ENCODE measurements at regions not wholly inside any gene's neighbourhood (a gene's known extent, or its start where the extent isn't known, plus 50 kb on each side); places are given as distances from the start of the nearest gene placed in this dataset.

DNA sequence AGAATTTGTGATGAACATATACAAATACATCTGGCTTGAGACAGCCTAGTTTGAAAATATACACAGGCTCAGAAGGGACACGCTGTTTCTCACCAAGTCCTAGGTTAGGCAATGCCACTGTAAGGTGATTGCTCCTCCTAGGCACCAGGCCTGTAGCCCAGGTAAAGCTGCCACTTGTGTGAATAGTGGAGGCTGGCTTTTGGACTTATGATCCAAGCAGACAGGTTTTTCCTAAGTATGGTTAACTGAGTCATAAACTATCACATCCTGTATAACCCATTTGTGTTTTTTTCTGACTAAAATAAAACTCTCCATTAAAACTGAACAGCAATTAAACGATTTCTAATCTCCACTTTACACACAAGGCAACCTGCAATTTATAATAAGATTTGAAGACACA, 81.0 kb downstream of the SEMA4F start:
- in situ Hi-C loops (cut with HindIII; ENCODE audit: low pct_unique_long_range_greater_than_20kb, low sequenced_read_pairs), result no loop called here
- DNase-seq (ENCODE audit: low read depth, low spot score), result no peak

DNA sequence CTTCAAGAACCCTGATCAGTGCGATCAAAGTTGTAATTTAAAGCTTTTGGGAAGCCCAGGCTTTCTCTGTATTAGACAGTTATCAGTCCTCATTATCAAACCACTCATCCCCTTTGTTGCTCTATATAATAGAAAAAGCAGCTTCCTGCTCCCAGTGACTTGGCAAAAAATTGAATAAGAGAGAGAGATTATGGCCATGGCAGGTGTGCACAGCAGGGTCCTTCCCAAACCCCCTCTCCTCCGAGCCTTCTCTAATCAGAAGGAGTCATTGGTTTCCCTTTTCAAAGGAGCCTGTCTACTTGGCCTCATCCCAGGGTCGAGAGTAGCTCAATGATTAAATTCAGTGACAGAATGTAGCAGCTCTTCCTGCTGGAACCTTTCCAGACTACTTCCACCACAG, 81.5 kb downstream of the SEMA4F start:
- DNase-seq (ENCODE audit: low read depth, low spot score), result no peak
- in situ Hi-C loops (cut with HindIII; ENCODE audit: low pct_unique_long_range_greater_than_20kb, low sequenced_read_pairs), result no loop called here

DNA sequence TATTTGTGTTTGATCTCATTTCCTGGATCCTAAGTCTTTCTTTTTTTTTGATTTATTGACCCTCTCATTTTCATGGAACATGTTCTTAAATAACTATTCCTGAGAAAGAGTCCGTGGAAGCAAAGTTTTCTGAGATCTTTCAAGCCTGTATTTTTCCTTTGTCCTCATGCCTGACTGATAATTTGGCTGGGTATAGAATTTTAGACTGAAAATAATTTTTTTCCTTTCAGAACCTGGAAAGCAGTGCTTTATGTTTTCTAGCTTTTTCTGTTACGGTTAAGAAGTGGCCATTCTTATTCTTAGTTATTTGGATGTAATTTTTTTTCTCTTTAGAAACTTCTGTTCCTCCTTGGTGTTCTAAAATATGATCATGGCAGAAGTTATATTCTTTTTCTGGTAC, 82.5 kb downstream of the SEMA4F start:
- DNase-seq (ENCODE audit: low read depth, low spot score), result no peak
- in situ Hi-C loops (cut with HindIII; ENCODE audit: low pct_unique_long_range_greater_than_20kb, low sequenced_read_pairs), result no loop called here

DNA sequence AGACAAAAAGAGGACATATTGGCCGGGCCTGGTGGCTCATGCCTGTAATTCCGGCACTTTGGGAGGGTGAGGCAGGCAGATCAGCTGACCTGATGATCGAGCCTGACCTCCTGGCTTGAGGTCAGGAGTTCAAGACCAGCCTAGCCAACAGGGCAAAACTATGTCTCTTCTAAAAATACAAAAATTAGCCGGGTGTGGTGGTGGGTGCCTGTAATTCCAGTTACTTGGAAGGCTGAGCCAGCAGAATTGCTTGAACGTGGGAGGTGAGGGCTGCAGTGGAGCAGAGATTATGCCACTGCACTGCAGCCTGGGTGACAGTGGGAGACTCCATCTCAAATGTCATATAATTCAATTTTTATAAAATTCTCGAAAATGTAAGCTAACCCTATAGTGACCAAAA, 84.5 kb downstream of the SEMA4F start:
- in situ Hi-C loops (cut with HindIII; ENCODE audit: low pct_unique_long_range_greater_than_20kb, low sequenced_read_pairs), result no loop called here
- DNase-seq (ENCODE audit: low read depth, low spot score), result no peak

DNA sequence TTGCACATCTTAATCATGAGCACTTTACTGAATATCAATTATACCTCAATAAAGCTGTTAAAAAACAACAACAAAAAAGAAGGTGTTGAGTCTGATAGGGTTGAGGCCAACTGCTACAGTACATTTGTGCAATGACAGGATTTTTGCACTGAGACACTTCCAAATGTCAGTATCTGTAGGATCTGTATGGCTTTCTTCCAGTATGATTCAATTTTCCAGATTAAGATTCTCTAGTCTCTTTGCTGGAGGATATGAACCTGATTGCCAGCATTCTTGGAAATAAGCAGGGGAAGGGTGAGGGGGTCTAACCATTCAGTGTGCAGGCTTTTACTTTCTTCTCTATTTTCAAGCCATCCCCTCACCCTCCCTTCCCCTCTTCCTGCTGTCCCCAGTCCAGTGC, 85.1 kb downstream of the SEMA4F start:
- no peak for DNase-seq (ENCODE audit: low read depth, low spot score)
- in situ Hi-C loops (cut with HindIII; ENCODE audit: low pct_unique_long_range_greater_than_20kb, low sequenced_read_pairs), result no loop called here

DNA sequence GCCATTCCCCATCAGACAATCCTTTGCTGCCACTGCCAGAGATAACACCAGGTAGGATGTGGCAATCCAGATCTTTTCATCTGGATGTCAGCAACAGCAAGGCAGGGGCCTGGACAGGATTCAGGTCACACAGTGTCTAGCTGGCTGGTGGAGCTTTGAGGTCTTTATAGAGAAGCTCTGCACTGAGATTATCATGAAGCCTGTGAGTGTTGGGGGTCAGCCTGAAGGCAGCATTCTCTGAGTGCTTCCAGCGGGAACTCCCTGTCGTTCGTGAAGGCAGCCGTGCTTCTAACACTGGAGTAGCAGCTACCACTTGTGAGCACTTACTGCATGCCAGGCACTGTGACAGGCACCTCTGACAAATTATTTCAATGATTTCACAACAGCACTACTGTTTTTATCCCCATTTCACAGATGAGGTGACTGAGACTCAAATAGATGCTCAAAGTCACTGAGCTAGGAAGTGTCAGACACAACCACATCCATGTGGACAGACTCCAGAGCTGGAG, 85.7 kb downstream of the SEMA4F start:
- in situ Hi-C loops (cut with HindIII; ENCODE audit: low pct_unique_long_range_greater_than_20kb, low sequenced_read_pairs), result no loop called here
- DNase-seq (ENCODE audit: low read depth, low spot score), result no peak

DNA sequence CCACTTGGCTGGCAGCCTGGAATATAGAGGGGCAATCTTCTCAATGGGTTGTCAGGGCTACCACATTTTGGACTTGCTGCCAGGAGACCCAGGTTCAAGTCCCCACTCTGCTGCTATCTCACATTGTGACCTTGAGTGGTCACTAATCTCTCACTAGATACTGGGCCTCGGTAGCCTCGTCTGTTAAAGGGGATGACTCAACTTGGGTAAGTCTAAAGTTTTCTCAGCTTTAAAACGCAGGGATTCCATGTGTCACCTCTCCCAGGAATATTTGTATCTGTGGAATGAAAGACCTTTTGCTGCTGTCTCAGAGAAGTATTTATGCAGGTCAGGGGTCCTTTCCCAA, 86.3 kb downstream of the SEMA4F start:
- DNase-seq (ENCODE audit: low read depth, low spot score), result no peak
- in situ Hi-C loops (cut with HindIII; ENCODE audit: low pct_unique_long_range_greater_than_20kb, low sequenced_read_pairs), result no loop called here

DNA sequence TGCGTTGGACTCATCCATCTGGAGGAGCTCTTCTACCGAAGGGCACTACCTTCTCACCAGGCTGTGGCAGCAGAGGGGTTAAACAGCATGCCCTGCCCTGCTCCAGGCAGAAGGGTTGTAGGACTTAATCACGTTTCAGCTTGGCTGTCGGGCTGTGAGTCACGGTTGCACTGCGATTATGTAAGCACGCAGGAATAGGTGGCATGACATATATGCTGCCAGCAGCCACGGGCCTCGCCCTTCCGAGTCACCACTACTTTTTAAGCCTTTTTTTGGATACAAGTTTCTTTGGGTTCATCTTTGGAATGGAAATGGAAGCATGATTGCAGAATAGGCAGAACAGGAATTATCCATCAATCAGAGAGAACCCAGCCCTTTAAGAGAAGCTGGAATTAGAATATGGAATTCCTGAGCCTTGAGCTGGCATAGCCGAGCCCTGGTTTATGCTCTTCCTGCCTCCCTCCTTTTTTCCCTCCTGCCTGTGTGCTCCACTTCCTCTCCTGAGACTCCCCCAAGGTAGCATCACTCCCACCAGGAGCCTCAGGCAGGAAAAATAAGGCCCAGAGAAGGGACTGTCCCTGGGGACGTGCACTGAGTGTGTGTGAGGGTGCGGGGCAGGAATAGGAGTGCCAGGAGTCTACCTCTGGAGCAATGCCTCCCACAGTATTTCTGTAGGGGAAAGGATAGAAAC, 86.8 kb downstream of the SEMA4F start:
- in situ Hi-C loops (cut with HindIII; ENCODE audit: low pct_unique_long_range_greater_than_20kb, low sequenced_read_pairs), result no loop called here
- DNase-seq (ENCODE audit: low read depth, low spot score), result peak; percentile 54

DNA sequence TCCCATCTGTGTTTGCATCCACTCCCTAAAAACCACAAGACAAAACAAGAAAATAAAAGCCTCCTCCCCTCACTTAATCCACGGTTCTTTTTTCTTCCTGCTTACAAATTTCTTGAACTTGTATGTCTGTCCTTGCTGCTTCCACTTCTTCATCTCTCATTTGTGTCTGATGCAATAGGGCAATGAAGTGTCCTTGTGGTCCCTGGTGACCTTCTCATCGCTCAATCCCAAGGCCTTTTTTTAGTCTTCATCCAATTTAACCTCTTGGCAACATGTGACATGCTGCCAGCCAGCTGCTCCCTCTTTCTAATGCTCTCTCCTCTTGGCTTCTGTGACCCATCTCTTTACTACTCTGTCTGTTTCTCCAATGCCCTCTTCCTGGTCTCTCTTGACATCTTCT, 87.6 kb downstream of the SEMA4F start:
- in situ Hi-C loops (cut with HindIII; ENCODE audit: low pct_unique_long_range_greater_than_20kb, low sequenced_read_pairs), result no loop called here
- DNase-seq (ENCODE audit: low read depth, low spot score), result no peak

DNA sequence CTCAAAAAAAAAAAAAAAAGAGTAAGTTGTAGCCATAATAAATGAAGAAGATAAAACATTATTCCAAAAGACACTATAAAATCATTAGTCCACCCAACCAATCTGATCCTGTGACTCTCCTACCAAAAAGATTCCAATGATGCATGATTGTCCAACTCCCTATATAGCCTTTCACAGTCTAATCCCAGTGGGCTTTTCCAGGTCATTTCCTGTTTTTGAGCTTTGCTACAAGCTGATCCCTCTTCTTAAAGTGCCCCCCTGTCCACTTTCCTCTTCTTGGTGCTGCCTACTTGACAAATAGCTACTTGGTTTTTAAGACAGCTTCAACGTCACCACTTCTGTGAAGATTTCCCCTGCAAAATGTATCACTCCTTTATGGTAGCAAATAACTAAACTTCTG, 88.4 kb downstream of the SEMA4F start:
- in situ Hi-C loops (cut with HindIII; ENCODE audit: low pct_unique_long_range_greater_than_20kb, low sequenced_read_pairs), result no loop called here
- no peak for DNase-seq (ENCODE audit: low read depth, low spot score)

DNA sequence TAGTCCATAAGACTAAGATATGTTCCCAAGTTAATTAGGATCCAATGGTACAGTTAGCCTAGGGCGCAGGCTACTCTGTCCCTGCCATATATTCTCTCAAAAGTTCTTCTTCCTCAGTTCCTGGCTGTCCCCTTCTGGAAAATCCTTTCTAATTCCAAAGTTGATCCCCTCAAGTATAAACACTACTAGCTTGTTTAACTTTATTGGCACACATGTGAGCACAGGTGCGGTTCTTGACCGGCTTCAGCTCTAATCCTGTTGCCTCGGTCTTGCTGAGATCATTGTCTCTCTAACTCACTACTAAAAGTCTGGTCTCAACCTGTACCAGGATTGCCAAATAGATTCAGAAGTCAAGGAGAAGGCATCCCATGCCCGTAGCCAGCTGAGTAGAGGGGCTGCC, 89.0 kb downstream of the SEMA4F start:
- in situ Hi-C loops (cut with HindIII; ENCODE audit: low pct_unique_long_range_greater_than_20kb, low sequenced_read_pairs), result no loop called here
- no peak for DNase-seq (ENCODE audit: low read depth, low spot score)

DNA sequence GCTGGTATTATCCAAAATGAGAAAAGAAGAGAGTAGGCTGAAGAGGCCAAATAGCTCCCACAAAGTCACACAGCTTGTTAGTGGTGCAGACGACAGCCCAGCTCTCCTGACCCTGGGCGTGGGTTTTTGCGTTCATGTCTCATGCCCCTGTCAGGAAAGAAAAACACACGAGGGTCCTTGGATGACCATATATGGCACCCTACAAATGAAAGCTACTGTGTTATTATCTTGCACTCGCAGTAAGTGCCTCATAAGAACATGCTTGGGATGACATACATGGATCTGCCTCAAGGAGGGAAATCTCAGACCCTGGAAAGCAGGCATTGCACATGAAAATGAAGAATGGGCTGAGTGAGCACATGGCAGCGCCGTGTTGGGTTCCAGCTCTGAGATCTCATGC, 89.7 kb downstream of the SEMA4F start:
- no peak for DNase-seq (ENCODE audit: low read depth, low spot score)
- in situ Hi-C loops (cut with HindIII; ENCODE audit: low pct_unique_long_range_greater_than_20kb, low sequenced_read_pairs), result no loop called here

DNA sequence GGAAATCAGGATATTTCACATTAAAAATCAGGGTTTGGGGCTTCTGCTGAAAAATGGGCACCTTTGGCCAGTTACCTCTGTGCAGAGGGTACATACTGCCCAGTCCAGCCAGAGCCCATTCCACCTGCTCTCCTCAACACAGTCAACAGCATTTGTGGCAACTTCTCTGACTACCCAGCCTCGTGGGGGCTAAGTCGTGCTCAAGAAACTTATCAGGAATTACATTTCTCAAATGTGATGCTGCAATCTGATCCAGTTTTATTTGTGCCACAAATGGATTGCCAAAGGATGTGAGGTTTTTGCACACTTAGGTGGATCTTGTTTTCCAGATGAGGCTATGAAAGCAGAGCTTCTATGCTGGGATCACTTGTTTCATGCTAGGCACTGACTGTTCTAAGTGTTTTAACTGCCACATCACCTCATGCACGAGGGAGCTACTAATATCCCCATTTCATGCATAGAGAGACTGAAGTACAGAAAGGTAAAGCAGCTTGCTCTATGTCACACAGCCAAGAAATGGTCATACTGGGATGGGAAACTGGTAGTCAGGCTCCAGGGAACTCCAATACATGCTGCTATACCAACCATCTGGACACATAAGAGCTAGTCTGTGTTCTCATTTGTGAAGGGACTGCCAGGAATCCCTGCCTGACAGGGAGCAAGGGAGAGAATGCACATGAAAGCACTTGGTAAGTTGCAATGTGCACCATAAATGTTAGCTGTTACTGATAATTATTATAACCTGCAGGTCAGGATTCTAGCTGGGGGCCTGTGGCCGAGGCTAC, 89.0 kb upstream of the HK2 start:
- no peak for DNase-seq (ENCODE audit: low read depth, low spot score)
- in situ Hi-C loops (cut with HindIII; ENCODE audit: low pct_unique_long_range_greater_than_20kb, low sequenced_read_pairs), result no loop called here

DNA sequence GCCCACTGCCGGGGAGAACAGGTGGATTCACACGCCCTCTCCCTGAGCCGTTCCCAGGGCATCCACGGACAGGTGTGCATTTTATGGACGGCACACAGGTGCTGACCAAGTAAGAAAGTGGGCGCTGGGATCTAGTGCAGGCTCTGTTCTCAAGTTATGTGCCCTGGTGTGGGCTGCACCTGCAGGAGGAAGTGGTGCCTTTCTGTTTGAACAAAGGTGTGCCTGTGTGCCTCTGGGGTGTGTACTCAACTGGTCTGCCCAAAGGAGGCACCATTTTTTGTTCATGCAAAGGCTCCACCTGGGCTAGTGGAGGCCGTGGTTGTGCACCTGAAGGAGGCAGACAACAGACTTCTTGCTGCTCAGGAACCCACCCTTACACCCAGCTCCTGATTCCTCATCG, 88.2 kb upstream of the HK2 start:
- in situ Hi-C loops (cut with HindIII; ENCODE audit: low pct_unique_long_range_greater_than_20kb, low sequenced_read_pairs), result no loop called here
- no peak for DNase-seq (ENCODE audit: low read depth, low spot score)

DNA sequence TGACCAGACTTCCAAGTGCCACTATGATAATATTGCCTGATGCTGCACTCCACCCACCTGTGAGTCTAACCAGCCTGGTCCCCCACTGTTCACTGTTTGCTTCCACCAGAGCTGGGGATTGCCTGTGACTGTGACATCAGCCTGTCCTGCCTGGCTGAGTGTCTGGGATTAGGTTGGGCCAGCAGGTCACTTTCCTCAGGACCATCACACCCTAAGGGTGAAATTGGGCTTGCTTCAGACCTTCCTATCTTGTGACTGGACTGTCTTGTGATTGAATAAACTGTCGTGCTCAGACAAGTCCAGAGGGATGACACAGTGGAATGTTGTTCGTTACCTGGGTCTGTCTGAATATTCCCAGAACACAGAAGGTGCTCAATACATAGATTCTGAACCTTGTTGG, 87.4 kb upstream of the HK2 start:
- in situ Hi-C loops (cut with HindIII; ENCODE audit: low pct_unique_long_range_greater_than_20kb, low sequenced_read_pairs), result no loop called here
- DNase-seq (ENCODE audit: low read depth, low spot score), result no peak

DNA sequence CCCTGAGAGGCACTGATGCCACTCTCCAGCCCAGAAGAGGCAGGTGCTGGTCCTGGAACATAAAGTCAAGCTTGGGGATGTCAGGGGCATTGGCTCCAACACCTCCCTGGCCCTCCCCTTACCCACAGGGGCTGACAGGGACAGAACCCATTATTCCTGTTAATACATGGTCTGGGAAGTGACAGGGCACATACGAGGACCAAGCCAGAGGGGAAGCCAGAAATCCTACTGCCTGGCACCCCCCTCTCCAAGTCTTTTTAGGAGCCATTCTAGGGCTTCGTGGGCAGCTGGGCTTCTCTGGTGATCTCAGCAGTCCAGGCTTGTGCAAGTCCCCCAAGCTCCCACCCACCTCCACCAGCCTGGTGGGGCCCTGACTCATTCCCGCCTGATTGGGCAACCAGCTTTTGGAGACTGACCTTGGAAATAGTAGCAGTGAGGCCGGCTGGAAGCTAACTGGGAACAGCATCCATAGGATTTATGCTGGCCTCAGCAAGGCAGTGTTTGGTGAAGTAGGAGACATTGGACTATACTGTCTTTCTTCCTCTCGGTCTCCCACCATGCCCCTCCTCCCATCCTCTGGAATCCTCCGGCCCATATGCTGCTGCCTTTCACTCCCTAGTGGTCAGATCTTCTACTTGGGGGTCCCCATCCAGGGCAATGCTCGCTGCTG, 86.4 kb upstream of the HK2 start:
- in situ Hi-C loops (cut with HindIII; ENCODE audit: low pct_unique_long_range_greater_than_20kb, low sequenced_read_pairs), result no loop called here
- DNase-seq (ENCODE audit: low read depth, low spot score), result no peak

DNA sequence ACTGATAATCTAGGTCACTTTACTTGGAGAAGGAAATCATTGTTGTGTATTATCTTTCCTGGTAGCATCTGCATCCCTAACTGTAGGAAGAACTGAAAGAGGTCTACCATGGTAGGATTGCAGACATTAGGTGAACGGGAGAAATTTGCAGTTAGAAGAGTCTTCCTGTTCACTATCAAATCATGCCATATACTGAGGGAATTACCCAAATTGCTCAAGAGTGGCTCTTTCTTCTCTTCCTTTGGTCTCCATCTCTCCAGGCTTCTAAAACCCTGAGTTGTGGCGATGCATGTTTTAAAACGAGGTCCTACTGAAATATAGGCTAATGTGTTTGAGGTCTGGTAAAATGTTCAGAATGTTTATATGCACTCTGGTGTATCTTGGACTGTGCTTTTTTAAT, 85.3 kb upstream of the HK2 start:
- DNase-seq (ENCODE audit: low read depth, low spot score), result no peak
- in situ Hi-C loops (cut with HindIII; ENCODE audit: low pct_unique_long_range_greater_than_20kb, low sequenced_read_pairs), result no loop called here

DNA sequence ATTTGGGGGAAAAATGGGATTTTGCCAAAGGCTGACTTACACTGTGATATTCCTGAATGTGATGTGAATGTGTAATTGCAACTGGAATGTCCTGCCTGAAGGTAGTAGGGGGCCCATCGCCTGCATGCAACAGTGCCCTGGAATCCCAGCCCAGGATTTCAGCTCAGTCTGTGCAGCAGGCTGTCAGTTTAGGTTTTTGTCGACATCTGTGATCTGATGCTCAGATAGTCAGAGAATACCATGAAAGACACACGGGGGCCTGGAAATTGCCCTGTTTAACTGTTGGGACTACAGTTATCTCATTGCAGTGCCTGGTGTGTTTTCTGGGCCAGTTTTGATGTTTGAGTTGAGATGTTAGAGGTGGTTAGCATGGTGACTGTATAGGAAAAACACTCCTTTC, 84.5 kb upstream of the HK2 start:
- in situ Hi-C loops (cut with HindIII; ENCODE audit: low pct_unique_long_range_greater_than_20kb, low sequenced_read_pairs), result no loop called here
- no peak for DNase-seq (ENCODE audit: low read depth, low spot score)
